H1 (cell line): ENCODE measurements at regions not wholly inside any gene's neighbourhood (a gene's known extent, or its start where the extent isn't known, plus 50 kb on each side); places are given as distances from the start of the nearest gene placed in this dataset.

Experiments used
- CHD1 ChIP-seq: IDR thresholded peaks from 2 replicates; pipeline ENCODE4 v1.6.1; 2012; ENCODE audit warnings: low read depth, low read length, improper control_type of control experiment
- JUND ChIP-seq: IDR thresholded peaks from 2 replicates; pipeline ENCODE4 v1.6.1; 2011; ENCODE audit warnings: mild to moderate bottlenecking, improper control_type of control experiment, low read length
- KDM1A ChIP-seq: fragments of 200-600, 300-600 bp; sonication (generic); IDR thresholded peaks from 2 replicates; pipeline ENCODE4 v1.7.1; 2016; ENCODE audit warnings: mild to moderate bottlenecking, low read length, borderline replicate concordance
- POLR2AphosphoS5 ChIP-seq: IDR thresholded peaks from 2 replicates; pipeline ENCODE4 v1.6.1; 2011; ENCODE audit warnings: low read depth, low read length
- RAD21 ChIP-seq, 2 experiments: IDR thresholded peaks in 1 of 2; conservative IDR thresholded peaks in 1 of 2; 2 replicates each; pipeline ENCODE4 v1.6.1; 2011; ENCODE audit warnings: low read depth in 2 of 2, low read length in 2 of 2, improper control_type of control experiment in 1 of 2, inconsistent platforms in 1 of 2, mild to moderate bottlenecking in 1 of 2, moderate library complexity in 1 of 2
- TEAD4 ChIP-seq: IDR thresholded peaks from 2 replicates; pipeline ENCODE4 v1.6.1; 2012; ENCODE audit warnings: low read depth, low read length, inconsistent platforms, mixed read lengths
- YY1 ChIP-seq: IDR thresholded peaks from 2 replicates; pipeline ENCODE4 v1.6.1; 2011; ENCODE audit warnings: low read depth, mild to moderate bottlenecking, low read length
- TF ChIP-seq, protein P1 (sequence below): IDR thresholded peaks from 2 replicates; pipeline ENCODE4 v1.6.1; 2011; ENCODE audit warnings: low read length, improper control_type of control experiment
- TF ChIP-seq, protein P2 (sequence below), 3 experiments: IDR thresholded peaks; 1 replicate in 2 of 3; 2 replicates in 1 of 3; pipeline versions ENCODE4 v1.5.1 to v1.6.1; 2011; ENCODE audit warnings: low read length in 3 of 3, mild to moderate bottlenecking in 3 of 3, inconsistent platforms in 2 of 3, low read depth in 1 of 3, moderate library complexity in 1 of 3; ENCODE audit not compliant: insufficient read depth in 1 of 3; ENCODE audit errors: control extremely low read depth in 1 of 3

DNA sequence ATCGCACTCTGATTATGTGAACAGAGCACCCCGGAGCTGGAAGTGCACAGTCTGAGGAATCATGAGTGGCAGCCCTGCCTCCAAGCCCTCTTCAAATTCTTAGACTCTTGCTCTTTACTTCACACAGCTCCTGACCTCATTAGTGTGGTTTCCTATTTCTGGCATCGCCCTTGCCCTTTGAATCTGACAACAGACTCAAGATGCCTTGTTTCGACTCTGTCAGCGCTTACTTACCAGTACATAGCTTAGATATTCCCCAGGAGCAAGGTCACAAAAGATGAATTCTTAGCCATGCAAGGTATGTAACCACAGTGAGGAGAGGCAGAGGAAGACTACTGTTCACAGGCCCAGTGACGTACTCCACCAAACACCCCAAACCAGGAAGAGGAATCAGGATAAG, 167.2 kb downstream of the KDR start:
- TF ChIP-seq RAD21 (IDR thresholded peaks at IDR 0.05 in 1 of 2, conservative IDR thresholded peaks at IDR 0.05 in 1 of 2; ENCODE audit: low read depth in 2 of 2, low read length in 2 of 2) (no peak), JUND (no peak), KDM1A (no peak), TEAD4 (no peak), YY1 (no peak), CHD1 (no peak), POLR2AphosphoS5 (no peak)
- TF ChIP-seq, protein P1, sequence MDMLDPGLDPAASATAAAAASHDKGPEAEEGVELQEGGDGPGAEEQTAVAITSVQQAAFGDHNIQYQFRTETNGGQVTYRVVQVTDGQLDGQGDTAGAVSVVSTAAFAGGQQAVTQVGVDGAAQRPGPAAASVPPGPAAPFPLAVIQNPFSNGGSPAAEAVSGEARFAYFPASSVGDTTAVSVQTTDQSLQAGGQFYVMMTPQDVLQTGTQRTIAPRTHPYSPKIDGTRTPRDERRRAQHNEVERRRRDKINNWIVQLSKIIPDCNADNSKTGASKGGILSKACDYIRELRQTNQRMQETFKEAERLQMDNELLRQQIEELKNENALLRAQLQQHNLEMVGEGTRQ: no peak
- TF ChIP-seq, protein P2, sequence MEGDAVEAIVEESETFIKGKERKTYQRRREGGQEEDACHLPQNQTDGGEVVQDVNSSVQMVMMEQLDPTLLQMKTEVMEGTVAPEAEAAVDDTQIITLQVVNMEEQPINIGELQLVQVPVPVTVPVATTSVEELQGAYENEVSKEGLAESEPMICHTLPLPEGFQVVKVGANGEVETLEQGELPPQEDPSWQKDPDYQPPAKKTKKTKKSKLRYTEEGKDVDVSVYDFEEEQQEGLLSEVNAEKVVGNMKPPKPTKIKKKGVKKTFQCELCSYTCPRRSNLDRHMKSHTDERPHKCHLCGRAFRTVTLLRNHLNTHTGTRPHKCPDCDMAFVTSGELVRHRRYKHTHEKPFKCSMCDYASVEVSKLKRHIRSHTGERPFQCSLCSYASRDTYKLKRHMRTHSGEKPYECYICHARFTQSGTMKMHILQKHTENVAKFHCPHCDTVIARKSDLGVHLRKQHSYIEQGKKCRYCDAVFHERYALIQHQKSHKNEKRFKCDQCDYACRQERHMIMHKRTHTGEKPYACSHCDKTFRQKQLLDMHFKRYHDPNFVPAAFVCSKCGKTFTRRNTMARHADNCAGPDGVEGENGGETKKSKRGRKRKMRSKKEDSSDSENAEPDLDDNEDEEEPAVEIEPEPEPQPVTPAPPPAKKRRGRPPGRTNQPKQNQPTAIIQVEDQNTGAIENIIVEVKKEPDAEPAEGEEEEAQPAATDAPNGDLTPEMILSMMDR (IDR thresholded peaks at IDR 0.05; ENCODE audit: control extremely low read depth in 1 of 3, insufficient read depth in 1 of 3, low read depth in 1 of 3, low read length in 3 of 3): no peak
